ENCODE measurements at regions not wholly inside any gene's neighbourhood (a gene's known extent, or its start where the extent isn't known, plus 50 kb on each side); places are given as distances from the start of the nearest gene placed in this dataset.

- no peak for DNase-seq
Measured at GRCh38 chr7:130880668-130881067, 146.7 kb upstream of the KLF14 start.

GRCh38 chr7:130881091-130881798 lies 147.2 kb upstream of the KLF14 start:
- no peak for DNase-seq

GRCh38 chr7:130881799-130882141 lies 147.8 kb upstream of the KLF14 start:
- no peak for DNase-seq

GRCh38 chr7:130882396-130882795 lies 148.4 kb upstream of the KLF14 start:
- no peak for DNase-seq

- DNase-seq: no peak
Measured at GRCh38 chr7:130883928-130884327, 149.9 kb upstream of the KLF14 start.

GRCh38 chr7:130884437-130885417 lies 150.7 kb upstream of the KLF14 start:
- DNase-seq: no peak

GRCh38 chr7:130886438-130887135 lies 152.6 kb upstream of the KLF14 start:
- no peak for DNase-seq

- DNase-seq: peak in 1 of 3 donors; percentile 77
Measured at GRCh38 chr7:130887182-130887956, 153.4 kb upstream of the KLF14 start.

GRCh38 chr7:130887957-130888371 lies 154.0 kb upstream of the KLF14 start:
- DNase-seq: no peak

- no peak for DNase-seq
Measured at GRCh38 chr7:130888468-130888867, 154.5 kb upstream of the KLF14 start.

- DNase-seq: no peak
Measured at GRCh38 chr7:130890176-130891020, 156.4 kb upstream of the KLF14 start.

- peak; percentile 30 to 87 (median 35) for DNase-seq
Measured at GRCh38 chr7:130891254-130892094, 157.5 kb upstream of the KLF14 start.

GRCh38 chr7:130893441-130893894 lies 159.5 kb upstream of the KLF14 start:
- no peak for DNase-seq

- no peak for DNase-seq
Measured at GRCh38 chr7:130894146-130894908, 160.3 kb upstream of the KLF14 start.

- no peak for DNase-seq
Measured at GRCh38 chr7:130894909-130895750, 161.1 kb upstream of the KLF14 start.

GRCh38 chr7:130896051-130896881 lies 162.3 kb upstream of the KLF14 start:
- no peak for DNase-seq

Data from muscle of back (tissue), 3 donors.